GM23338 (cell line): ENCODE measurements at regions not wholly inside any gene's neighbourhood (a gene's known extent, or its start where the extent isn't known, plus 50 kb on each side); places are given as distances from the start of the nearest gene placed in this dataset.

Experiments used
- ATAC-seq: fragments of 200-7000 bp; cut with Tn5 transposase; 3 replicates; pipeline ENCODE4 v1.9.1; 2020
- DNase-seq: peaks from one replicate; pipeline ENCODE4 v3.0.0-alpha.2; 2015; ENCODE audit warnings: low spot score
- H2AFZ ChIP-seq: fragments of 200-600 bp; sonication (generic); 2 replicates; pipeline ENCODE4 v1.8.0; 2016; ENCODE audit warnings: antibody characterized with exemption, mild to moderate bottlenecking, moderate library complexity
- H3F3A ChIP-seq: fragments of 200-600 bp; sonication (generic); replicated peaks from 2 replicates; pipeline ENCODE4 v1.8.0; 2017; ENCODE audit warnings: antibody characterized with exemption, mixed run types, low read depth
- H3K27ac ChIP-seq: fragments of 200-600 bp; sonication (generic); 2 replicates; pipeline ENCODE4 v1.6.1; 2016; ENCODE audit warnings: low read depth
- H3K27me3 ChIP-seq: fragments of 200-600 bp; sonication (generic); 2 replicates; pipeline ENCODE4 v1.8.0; 2016; ENCODE audit warnings: mild to moderate bottlenecking, mixed run types, moderate library complexity; ENCODE audit not compliant: insufficient read depth
- H3K36me3 ChIP-seq: fragments of 200-600 bp; sonication (generic); 2 replicates; pipeline ENCODE4 v1.8.0; 2016; ENCODE audit warnings: mild to moderate bottlenecking; ENCODE audit not compliant: insufficient read depth
- H3K4me1 ChIP-seq: fragments of 200-600 bp; sonication (generic); 2 replicates; pipeline ENCODE4 v1.8.0; 2016; ENCODE audit warnings: mild to moderate bottlenecking, moderate library complexity; ENCODE audit not compliant: insufficient read depth
- H3K4me2 ChIP-seq: fragments of 200-600 bp; sonication (generic); 2 replicates; pipeline ENCODE4 v1.7.1; 2017; ENCODE audit warnings: mixed run types
- H3K4me3 ChIP-seq: fragments of 200-600 bp; sonication (generic); 2 replicates; pipeline ENCODE4 v1.6.1; 2016; ENCODE audit warnings: mixed run types
- H3K79me2 ChIP-seq: fragments of 200-600 bp; sonication (generic); replicated peaks from 2 replicates; pipeline ENCODE4 v1.8.0; 2017; ENCODE audit warnings: mild to moderate bottlenecking; ENCODE audit not compliant: insufficient read depth
- H3K9me2 ChIP-seq: fragments of 200-600 bp; sonication (generic); 2 replicates; pipeline ENCODE4 v1.8.0; 2017; ENCODE audit not compliant: insufficient read depth
- H4K20me1 ChIP-seq: fragments of 200-600 bp; sonication (generic); replicated peaks from 2 replicates; pipeline ENCODE4 v1.8.0; 2017; ENCODE audit warnings: mild to moderate bottlenecking; ENCODE audit not compliant: insufficient read depth
- H3K27ac Mint-ChIP-seq: 2 replicates; pipeline ENCODE4 v1.8.0; 2020; ENCODE audit warnings: inconsistent platforms, mild to moderate bottlenecking, moderate library complexity, mixed read lengths
- H3K27me3 Mint-ChIP-seq: 3 replicates; pipeline ENCODE4 v1.8.0; 2022; ENCODE audit warnings: low read depth, mild to moderate bottlenecking, moderate library complexity, mixed read lengths, inconsistent platforms; ENCODE audit not compliant: insufficient read depth, poor library complexity
- H3K36me3 Mint-ChIP-seq: 3 replicates; pipeline ENCODE4 v1.8.0; 2021; ENCODE audit warnings: low read depth, mild to moderate bottlenecking, inconsistent platforms, moderate library complexity, mixed read lengths
- H3K4me1 Mint-ChIP-seq: 3 replicates; pipeline ENCODE4 v1.8.0; 2020; ENCODE audit warnings: mild to moderate bottlenecking, inconsistent platforms, mixed read lengths
- H3K4me3 Mint-ChIP-seq: 3 replicates; pipeline ENCODE4 v1.8.0; 2021; ENCODE audit warnings: moderate library complexity, mild to moderate bottlenecking, inconsistent platforms, mixed read lengths
- H3K9me3 Mint-ChIP-seq: 3 replicates; pipeline ENCODE4 v1.8.0; 2020; ENCODE audit warnings: moderate library complexity, mild to moderate bottlenecking, inconsistent platforms, mixed read lengths
- EZH2 ChIP-seq: fragments of 200-600 bp; sonication (generic); IDR thresholded peaks from one replicate; pipeline ENCODE4 v1.8.0; 2017; ENCODE audit warnings: antibody characterized with exemption, mild to moderate bottlenecking, low read depth; ENCODE audit not compliant: unreplicated experiment
- EZH2phosphoT487 ChIP-seq: fragments of 200-600 bp; sonication (generic); IDR thresholded peaks from one replicate; pipeline ENCODE4 v1.8.1; 2018; ENCODE audit warnings: antibody characterized with exemption; ENCODE audit not compliant: unreplicated experiment
- JUNB ChIP-seq: IDR thresholded peaks from one replicate; pipeline ENCODE4 v1.6.1; 2016; ENCODE audit warnings: antibody characterized with exemption; ENCODE audit not compliant: unreplicated experiment
- NANOG ChIP-seq: IDR thresholded peaks from 2 replicates; pipeline ENCODE4 v1.6.1; 2016; ENCODE audit warnings: antibody characterized with exemption, borderline replicate concordance
- STAT1 ChIP-seq: IDR thresholded peaks from one replicate; pipeline ENCODE4 v1.6.1; 2016; ENCODE audit warnings: antibody characterized with exemption; ENCODE audit not compliant: unreplicated experiment
- ZNF114 ChIP-seq: fragments of 250-450 bp; sonication (Bioruptor Pico); IDR thresholded peaks from 2 replicates; pipeline ENCODE4 v1.5.0; 2020; ENCODE audit warnings: mild to moderate bottlenecking, moderate library complexity
- ZNF331 ChIP-seq: fragments of 250-450 bp; sonication (Bioruptor Pico); IDR thresholded peaks from 2 replicates; pipeline ENCODE4 v1.5.0; 2020; ENCODE audit warnings: low read depth, mild to moderate bottlenecking, moderate library complexity
- TF ChIP-seq, protein P1 (sequence below): IDR thresholded peaks from one replicate; pipeline ENCODE4 v1.6.1; 2018; ENCODE audit warnings: antibody characterized with exemption; ENCODE audit not compliant: unreplicated experiment
- TF ChIP-seq, protein P2 (sequence below): IDR thresholded peaks from 2 replicates; pipeline ENCODE4 v1.6.1; 2016; ENCODE audit warnings: antibody characterized with exemption
- TF ChIP-seq, protein P3 (sequence below): fragments of 250-450 bp; sonication (Bioruptor Pico); IDR thresholded peaks from 2 replicates; pipeline ENCODE4 v1.5.0; 2020; ENCODE audit warnings: mild to moderate bottlenecking, moderate library complexity

DNA sequence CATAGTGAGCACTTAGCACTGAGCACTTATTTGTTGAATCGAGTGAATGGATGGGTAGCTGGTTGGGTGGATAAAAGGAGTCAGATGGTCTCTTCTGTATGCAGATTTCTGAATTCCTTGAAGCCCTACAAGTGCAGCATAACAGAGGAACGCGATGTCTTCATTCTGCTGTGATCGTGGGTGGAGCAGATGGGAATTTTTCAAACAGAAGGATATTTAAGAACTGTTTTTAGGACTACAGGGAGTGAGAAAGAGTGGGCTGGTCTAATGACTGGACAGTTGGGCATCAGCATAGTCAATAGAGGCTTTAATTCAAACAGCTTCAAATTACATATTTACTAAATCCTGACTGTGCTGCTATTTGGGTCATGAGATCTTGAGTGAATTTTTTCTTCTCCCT, 253.2 kb downstream of the CEMIP2 start (continued):
- TF ChIP-seq, protein P1, sequence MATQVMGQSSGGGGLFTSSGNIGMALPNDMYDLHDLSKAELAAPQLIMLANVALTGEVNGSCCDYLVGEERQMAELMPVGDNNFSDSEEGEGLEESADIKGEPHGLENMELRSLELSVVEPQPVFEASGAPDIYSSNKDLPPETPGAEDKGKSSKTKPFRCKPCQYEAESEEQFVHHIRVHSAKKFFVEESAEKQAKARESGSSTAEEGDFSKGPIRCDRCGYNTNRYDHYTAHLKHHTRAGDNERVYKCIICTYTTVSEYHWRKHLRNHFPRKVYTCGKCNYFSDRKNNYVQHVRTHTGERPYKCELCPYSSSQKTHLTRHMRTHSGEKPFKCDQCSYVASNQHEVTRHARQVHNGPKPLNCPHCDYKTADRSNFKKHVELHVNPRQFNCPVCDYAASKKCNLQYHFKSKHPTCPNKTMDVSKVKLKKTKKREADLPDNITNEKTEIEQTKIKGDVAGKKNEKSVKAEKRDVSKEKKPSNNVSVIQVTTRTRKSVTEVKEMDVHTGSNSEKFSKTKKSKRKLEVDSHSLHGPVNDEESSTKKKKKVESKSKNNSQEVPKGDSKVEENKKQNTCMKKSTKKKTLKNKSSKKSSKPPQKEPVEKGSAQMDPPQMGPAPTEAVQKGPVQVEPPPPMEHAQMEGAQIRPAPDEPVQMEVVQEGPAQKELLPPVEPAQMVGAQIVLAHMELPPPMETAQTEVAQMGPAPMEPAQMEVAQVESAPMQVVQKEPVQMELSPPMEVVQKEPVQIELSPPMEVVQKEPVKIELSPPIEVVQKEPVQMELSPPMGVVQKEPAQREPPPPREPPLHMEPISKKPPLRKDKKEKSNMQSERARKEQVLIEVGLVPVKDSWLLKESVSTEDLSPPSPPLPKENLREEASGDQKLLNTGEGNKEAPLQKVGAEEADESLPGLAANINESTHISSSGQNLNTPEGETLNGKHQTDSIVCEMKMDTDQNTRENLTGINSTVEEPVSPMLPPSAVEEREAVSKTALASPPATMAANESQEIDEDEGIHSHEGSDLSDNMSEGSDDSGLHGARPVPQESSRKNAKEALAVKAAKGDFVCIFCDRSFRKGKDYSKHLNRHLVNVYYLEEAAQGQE, result no peak
- TF ChIP-seq JUNB (no peak), EZH2phosphoT487 (no peak)

GRCh38 chr9:71514344-71514975, 253.9 kb downstream of the CEMIP2 start:
- Mint-ChIP-seq H3K4me3 (no peak overlapping the region), H3K36me3 (no peaks in the 10 kb centered on the region), H3K27me3 (peaks cover 6% of the 10 kb centered on the region), H3K4me1 (peaks cover 12% of the 10 kb centered on the region; the same call in 2 of the 3 replicates), H3K27ac (no peak overlapping the region), H3K9me3 (no peaks in the 10 kb centered on the region)
- Histone ChIP-seq H3K4me2 (no peak overlapping the region), H3K4me1 (peaks cover 12% of the 10 kb centered on the region), H3K9me2 (no peaks in the 10 kb centered on the region), H3K36me3 (no peaks in the 10 kb centered on the region), H3K4me3 (no peak overlapping the region), H3F3A (no peaks in the 10 kb centered on the region), H3K27ac (no peak overlapping the region), H3K79me2 (no peaks in the 10 kb centered on the region), H3K27me3 (no peaks in the 10 kb centered on the region), H2AFZ (peak overlapping the region; percentile 78), H4K20me1 (no peaks in the 10 kb centered on the region)
- DNase-seq (no peak), ATAC-seq (no peak)
- TF ChIP-seq EZH2phosphoT487 (no peak), JUNB (no peak), EZH2 (no peak), ZNF331 (no peak), NANOG (no peak), ZNF114 (CRISPR knock-in tag) (no peak), STAT1 (no peak)
- TF ChIP-seq, protein P2, sequence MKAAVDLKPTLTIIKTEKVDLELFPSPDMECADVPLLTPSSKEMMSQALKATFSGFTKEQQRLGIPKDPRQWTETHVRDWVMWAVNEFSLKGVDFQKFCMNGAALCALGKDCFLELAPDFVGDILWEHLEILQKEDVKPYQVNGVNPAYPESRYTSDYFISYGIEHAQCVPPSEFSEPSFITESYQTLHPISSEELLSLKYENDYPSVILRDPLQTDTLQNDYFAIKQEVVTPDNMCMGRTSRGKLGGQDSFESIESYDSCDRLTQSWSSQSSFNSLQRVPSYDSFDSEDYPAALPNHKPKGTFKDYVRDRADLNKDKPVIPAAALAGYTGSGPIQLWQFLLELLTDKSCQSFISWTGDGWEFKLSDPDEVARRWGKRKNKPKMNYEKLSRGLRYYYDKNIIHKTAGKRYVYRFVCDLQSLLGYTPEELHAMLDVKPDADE, result no peak
- TF ChIP-seq, protein P3, sequence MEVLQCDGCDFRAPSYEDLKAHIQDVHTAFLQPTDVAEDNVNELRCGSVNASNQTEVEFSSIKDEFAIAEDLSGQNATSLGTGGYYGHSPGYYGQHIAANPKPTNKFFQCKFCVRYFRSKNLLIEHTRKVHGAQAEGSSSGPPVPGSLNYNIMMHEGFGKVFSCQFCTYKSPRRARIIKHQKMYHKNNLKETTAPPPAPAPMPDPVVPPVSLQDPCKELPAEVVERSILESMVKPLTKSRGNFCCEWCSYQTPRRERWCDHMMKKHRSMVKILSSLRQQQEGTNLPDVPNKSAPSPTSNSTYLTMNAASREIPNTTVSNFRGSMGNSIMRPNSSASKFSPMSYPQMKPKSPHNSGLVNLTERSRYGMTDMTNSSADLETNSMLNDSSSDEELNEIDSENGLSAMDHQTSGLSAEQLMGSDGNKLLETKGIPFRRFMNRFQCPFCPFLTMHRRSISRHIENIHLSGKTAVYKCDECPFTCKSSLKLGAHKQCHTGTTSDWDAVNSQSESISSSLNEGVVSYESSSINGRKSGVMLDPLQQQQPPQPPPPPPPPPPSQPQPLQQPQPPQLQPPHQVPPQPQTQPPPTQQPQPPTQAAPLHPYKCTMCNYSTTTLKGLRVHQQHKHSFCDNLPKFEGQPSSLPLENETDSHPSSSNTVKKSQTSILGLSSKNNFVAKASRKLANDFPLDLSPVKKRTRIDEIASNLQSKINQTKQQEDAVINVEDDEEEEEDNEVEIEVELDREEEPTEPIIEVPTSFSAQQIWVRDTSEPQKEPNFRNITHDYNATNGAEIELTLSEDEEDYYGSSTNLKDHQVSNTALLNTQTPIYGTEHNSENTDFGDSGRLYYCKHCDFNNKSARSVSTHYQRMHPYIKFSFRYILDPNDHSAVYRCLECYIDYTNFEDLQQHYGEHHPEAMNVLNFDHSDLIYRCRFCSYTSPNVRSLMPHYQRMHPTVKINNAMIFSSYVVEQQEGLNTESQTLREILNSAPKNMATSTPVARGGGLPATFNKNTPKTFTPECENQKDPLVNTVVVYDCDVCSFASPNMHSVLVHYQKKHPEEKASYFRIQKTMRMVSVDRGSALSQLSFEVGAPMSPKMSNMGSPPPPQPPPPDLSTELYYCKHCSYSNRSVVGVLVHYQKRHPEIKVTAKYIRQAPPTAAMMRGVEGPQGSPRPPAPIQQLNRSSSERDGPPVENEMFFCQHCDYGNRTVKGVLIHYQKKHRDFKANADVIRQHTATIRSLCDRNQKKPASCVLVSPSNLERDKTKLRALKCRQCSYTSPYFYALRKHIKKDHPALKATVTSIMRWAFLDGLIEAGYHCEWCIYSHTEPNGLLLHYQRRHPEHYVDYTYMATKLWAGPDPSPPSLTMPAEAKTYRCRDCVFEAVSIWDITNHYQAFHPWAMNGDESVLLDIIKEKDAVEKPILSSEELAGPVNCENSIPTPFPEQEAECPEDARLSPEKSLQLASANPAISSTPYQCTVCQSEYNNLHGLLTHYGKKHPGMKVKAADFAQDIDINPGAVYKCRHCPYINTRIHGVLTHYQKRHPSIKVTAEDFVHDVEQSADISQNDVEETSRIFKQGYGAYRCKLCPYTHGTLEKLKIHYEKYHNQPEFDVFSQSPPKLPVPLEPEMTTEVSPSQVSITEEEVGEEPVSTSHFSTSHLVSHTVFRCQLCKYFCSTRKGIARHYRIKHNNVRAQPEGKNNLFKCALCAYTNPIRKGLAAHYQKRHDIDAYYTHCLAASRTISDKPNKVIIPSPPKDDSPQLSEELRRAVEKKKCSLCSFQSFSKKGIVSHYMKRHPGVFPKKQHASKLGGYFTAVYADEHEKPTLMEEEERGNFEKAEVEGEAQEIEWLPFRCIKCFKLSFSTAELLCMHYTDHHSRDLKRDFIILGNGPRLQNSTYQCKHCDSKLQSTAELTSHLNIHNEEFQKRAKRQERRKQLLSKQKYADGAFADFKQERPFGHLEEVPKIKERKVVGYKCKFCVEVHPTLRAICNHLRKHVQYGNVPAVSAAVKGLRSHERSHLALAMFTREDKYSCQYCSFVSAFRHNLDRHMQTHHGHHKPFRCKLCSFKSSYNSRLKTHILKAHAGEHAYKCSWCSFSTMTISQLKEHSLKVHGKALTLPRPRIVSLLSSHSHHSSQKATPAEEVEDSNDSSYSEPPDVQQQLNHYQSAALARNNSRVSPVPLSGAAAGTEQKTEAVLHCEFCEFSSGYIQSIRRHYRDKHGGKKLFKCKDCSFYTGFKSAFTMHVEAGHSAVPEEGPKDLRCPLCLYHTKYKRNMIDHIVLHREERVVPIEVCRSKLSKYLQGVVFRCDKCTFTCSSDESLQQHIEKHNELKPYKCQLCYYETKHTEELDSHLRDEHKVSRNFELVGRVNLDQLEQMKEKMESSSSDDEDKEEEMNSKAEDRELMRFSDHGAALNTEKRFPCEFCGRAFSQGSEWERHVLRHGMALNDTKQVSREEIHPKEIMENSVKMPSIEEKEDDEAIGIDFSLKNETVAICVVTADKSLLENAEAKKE (CRISPR knock-in tag), result no peak
- TF ChIP-seq, protein P1, result no peak
